H1 (cell line): ENCODE measurements at regions not wholly inside any gene's neighbourhood (a gene's known extent, or its start where the extent isn't known, plus 50 kb on each side); places are given as distances from the start of the nearest gene placed in this dataset.

Experiments
- CTCF ChIA-PET: fragments of 300-600 bp; sonication (Branson Sonifier 250); formaldehyde crosslinking; loops from one replicate; lab custom pipeline; 2021; ENCODE audit not compliant: partially characterized antibody; lab: Charles Lee
- POLR2A ChIA-PET: fragments of 300-600 bp; sonication (Branson Sonifier 250); formaldehyde crosslinking; loops from one replicate; lab custom pipeline; 2021; ENCODE audit warnings: inconsistent platforms; ENCODE audit not compliant: partially characterized antibody; lab: Charles Lee
- DNase-seq, 2 experiments: peaks; one replicate each; pipeline versions ENCODE4 v3.0.0 to v3.0.0-alpha.2; 2010 to 2022; ENCODE audit warnings: low spot score in 2 of 2, low read depth in 1 of 2, mixed read lengths in 1 of 2
- FAIRE-seq: peaks from 2 replicates; lab custom pipeline; 2011; peaks lifted over from hg19 to GRCh38; lab: Jason Lieb, UNC
- H2AFZ ChIP-seq: 2 replicates; pipeline ENCODE4 v1.8.1; 2012; ENCODE audit warnings: low read length, inconsistent platforms
- H2AK5ac ChIP-seq: 2 replicates; pipeline ENCODE4 v1.6.1; 2013; ENCODE audit warnings: low read depth, low read length
- H2BK120ac ChIP-seq: replicated peaks from 2 replicates; pipeline ENCODE3; 2013; ENCODE audit warnings: low read depth, low read length, inconsistent platforms
- H2BK12ac ChIP-seq: 2 replicates; pipeline ENCODE4 v1.6.1; 2013; ENCODE audit warnings: low read depth, low read length
- H2BK15ac ChIP-seq: 2 replicates; pipeline ENCODE4 v1.6.1; 2013; ENCODE audit warnings: low read length
- H2BK20ac ChIP-seq: 2 replicates; pipeline ENCODE4 v1.6.1; 2013; ENCODE audit warnings: low read length
- H2BK5ac ChIP-seq: 2 replicates; pipeline ENCODE4 v1.6.1; 2013; ENCODE audit warnings: low read depth, low read length
- H3K14ac ChIP-seq: 2 replicates; pipeline ENCODE4 v1.6.1; 2013; ENCODE audit warnings: inconsistent platforms; ENCODE audit not compliant: insufficient read length
- H3K18ac ChIP-seq: 2 replicates; pipeline ENCODE4 v1.6.1; 2013; ENCODE audit warnings: low read length; ENCODE audit errors: extremely low read depth
- H3K23ac ChIP-seq: 2 replicates; pipeline ENCODE4 v1.6.1; 2013; ENCODE audit warnings: inconsistent platforms; ENCODE audit not compliant: insufficient read length
- H3K23me2 ChIP-seq: 2 replicates; pipeline ENCODE4 v1.6.1; 2013; ENCODE audit warnings: low read depth, low read length
- H3K27ac ChIP-seq: 2 replicates; pipeline ENCODE4 v1.6.1; 2011; ENCODE audit warnings: low read depth, low read length, inconsistent platforms
- H3K27me3 ChIP-seq, 4 experiments: replicated peaks in 1 of 4; 1 replicate in 1 of 4; 2 replicates in 3 of 4; pipeline versions ENCODE4 v1.6.1 to v1.8.1; 2011 to 2013; ENCODE audit warnings: low read length in 3 of 4, mild to moderate bottlenecking in 3 of 4, inconsistent platforms in 2 of 4, mixed read lengths in 2 of 4, moderate library complexity in 1 of 4; ENCODE audit not compliant: control insufficient read depth in 3 of 4, insufficient read depth in 3 of 4; ENCODE audit errors: extremely low read depth in 1 of 4
- H3K36me3 ChIP-seq, 4 experiments: 2 replicates each; pipeline versions ENCODE4 v1.6.1 to v1.8.1; 2011 to 2013; ENCODE audit warnings: mild to moderate bottlenecking in 4 of 4, low read length in 3 of 4, moderate library complexity in 2 of 4, control low read depth in 1 of 4, inconsistent platforms in 1 of 4; ENCODE audit not compliant: insufficient read depth in 4 of 4, control insufficient read depth in 2 of 4
- H3K4ac ChIP-seq: replicated peaks from 2 replicates; pipeline ENCODE3; 2013; ENCODE audit warnings: low read length, low read depth, mixed read lengths, inconsistent platforms; ENCODE audit not compliant: insufficient read length
- H3K4me1 ChIP-seq, 4 experiments: replicated peaks in 1 of 4; 1 replicate in 1 of 4; 2 replicates in 3 of 4; pipeline versions ENCODE4 v1.6.1 to v1.8.1; 2011 to 2013; ENCODE audit warnings: low read length in 3 of 4, inconsistent platforms in 2 of 4, mixed read lengths in 1 of 4; ENCODE audit not compliant: insufficient read depth in 4 of 4, control insufficient read depth in 3 of 4
- H3K4me2 ChIP-seq, 2 experiments: 2 replicates each; pipeline versions ENCODE4 v1.6.1 to v1.8.1; 2011 to 2013; ENCODE audit warnings: low read depth in 2 of 2, low read length in 2 of 2, control low read depth in 1 of 2, inconsistent platforms in 1 of 2, mild to moderate bottlenecking in 1 of 2; ENCODE audit not compliant: insufficient read depth in 1 of 2
- H3K4me3 ChIP-seq, 4 experiments: fragments of 200-600, 300-600 bp in 1 of 4; sonication (generic), shearing (Covaris generic), sonication (Bioruptor Twin) in 1 of 4; 2 replicates each; pipeline versions ENCODE4 v1.5.1 to v1.8.1; 2011 to 2016; ENCODE audit warnings: low read length in 4 of 4, low read depth in 3 of 4, control low read depth in 2 of 4, inconsistent platforms in 2 of 4, mild to moderate bottlenecking in 2 of 4, mixed read lengths in 1 of 4, moderate library complexity in 1 of 4; ENCODE audit not compliant: insufficient read depth in 2 of 4; ENCODE audit errors: extremely low read depth in 1 of 4
- H3K56ac ChIP-seq: replicated peaks from 2 replicates; pipeline ENCODE3; 2013; ENCODE audit warnings: low read depth, mild to moderate bottlenecking, mixed read lengths, low read length, inconsistent platforms; ENCODE audit not compliant: insufficient read length
- H3K79me1 ChIP-seq: 2 replicates; pipeline ENCODE4 v1.6.1; 2013; ENCODE audit warnings: low read depth, low read length, control low read depth
- H3K79me2 ChIP-seq, 2 experiments: 2 replicates each; pipeline versions ENCODE4 v1.6.1 to v1.8.1; 2012 to 2013; ENCODE audit warnings: low read length in 2 of 2, mild to moderate bottlenecking in 2 of 2, inconsistent platforms in 1 of 2; ENCODE audit not compliant: insufficient read depth in 2 of 2, control insufficient read depth in 1 of 2
- H3K9ac ChIP-seq, 4 experiments: replicated peaks in 1 of 4; 1 replicate in 1 of 4; 2 replicates in 3 of 4; pipeline versions ENCODE4 v1.6.1 to v1.8.1; 2011 to 2013; ENCODE audit warnings: low read depth in 3 of 4, low read length in 3 of 4, control low read depth in 2 of 4, mild to moderate bottlenecking in 2 of 4, moderate library complexity in 2 of 4, inconsistent platforms in 1 of 4; ENCODE audit errors: extremely low read depth in 1 of 4
- H3K9me3 ChIP-seq, 2 experiments: 2 replicates each; pipeline versions ENCODE4 v1.6.1 to v1.8.1; 2012 to 2013; ENCODE audit warnings: mild to moderate bottlenecking in 2 of 2, moderate library complexity in 2 of 2, control low read depth in 1 of 2, inconsistent platforms in 1 of 2, low read depth in 1 of 2, low read length in 1 of 2, mixed read lengths in 1 of 2; ENCODE audit not compliant: insufficient read depth in 2 of 2
- H4K20me1 ChIP-seq, 2 experiments: replicated peaks in 1 of 2; 2 replicates each; pipeline versions ENCODE3 to v1.8.1; 2011 to 2013; ENCODE audit warnings: inconsistent platforms in 2 of 2, low read length in 2 of 2, mild to moderate bottlenecking in 1 of 2; ENCODE audit not compliant: insufficient read depth in 2 of 2, control insufficient read depth in 1 of 2
- H4K5ac ChIP-seq: 2 replicates; pipeline ENCODE4 v1.6.1; 2013; ENCODE audit warnings: low read length, low read depth, mixed read lengths, inconsistent platforms; ENCODE audit not compliant: insufficient read length
- H4K8ac ChIP-seq: 2 replicates; pipeline ENCODE4 v1.8.0; 2013; ENCODE audit warnings: mild to moderate bottlenecking, moderate library complexity, low read length, inconsistent platforms; ENCODE audit not compliant: insufficient read depth; ENCODE audit errors: extremely low read depth
- H4K91ac ChIP-seq: replicated peaks from 2 replicates; pipeline ENCODE3; 2013; ENCODE audit warnings: low read length, mixed read lengths, inconsistent platforms; ENCODE audit not compliant: insufficient read length
- ASH2L ChIP-seq: fragments of 200-600, 300-600 bp; sonication (generic); IDR thresholded peaks from one replicate; pipeline ENCODE4 v1.7.1; 2017; ENCODE audit warnings: low read length
- CBX5 ChIP-seq: fragments of 300-800, 300-1000 bp; sonication (generic); IDR thresholded peaks from 2 replicates; pipeline ENCODE4 v1.7.1; 2016; ENCODE audit warnings: antibody characterized with exemption, low read length, low read depth
- CEBPB ChIP-seq: IDR thresholded peaks from 2 replicates; pipeline ENCODE4 v1.6.1; 2012; ENCODE audit warnings: low read depth, low read length
- CHD1 ChIP-seq: IDR thresholded peaks from 2 replicates; pipeline ENCODE4 v1.6.1; 2012; ENCODE audit warnings: low read depth, low read length, improper control_type of control experiment
- EGR1 ChIP-seq: IDR thresholded peaks from 2 replicates; pipeline ENCODE4 v1.6.1; 2011; ENCODE audit warnings: low read depth, low read length, borderline replicate concordance
- EP300 ChIP-seq, 2 experiments: IDR thresholded peaks; 1 replicate in 1 of 2; 2 replicates in 1 of 2; pipeline ENCODE4 v1.6.1; 2011 to 2012; ENCODE audit warnings: low read depth in 2 of 2, low read length in 2 of 2, mild to moderate bottlenecking in 2 of 2, borderline replicate concordance in 1 of 2, inconsistent platforms in 1 of 2, moderate library complexity in 1 of 2
- HDAC2 ChIP-seq, 2 experiments: fragments of 300-600 bp in 1 of 2; sonication (generic) in 1 of 2; IDR thresholded peaks; 2 replicates each; pipeline ENCODE4 v1.6.1; 2011 to 2012; ENCODE audit warnings: low read depth in 2 of 2, low read length in 2 of 2, mild to moderate bottlenecking in 2 of 2, moderate library complexity in 2 of 2, borderline replicate concordance in 1 of 2, inconsistent platforms in 1 of 2
- HDAC6 ChIP-seq: IDR thresholded peaks from one replicate; pipeline ENCODE4 v1.7.1; 2012; ENCODE audit warnings: low read depth, mild to moderate bottlenecking, inconsistent platforms, low read length, moderate library complexity
- PHF8 ChIP-seq: fragments of 200-600 bp; sonication (generic); conservative IDR thresholded peaks from 2 replicates; pipeline ENCODE4 v1.7.1; 2012; ENCODE audit warnings: low read depth, mild to moderate bottlenecking, inconsistent platforms, low read length, moderate library complexity
- RAD21 ChIP-seq, 2 experiments: IDR thresholded peaks in 1 of 2; conservative IDR thresholded peaks in 1 of 2; 2 replicates each; pipeline ENCODE4 v1.6.1; 2011; ENCODE audit warnings: low read depth in 2 of 2, low read length in 2 of 2, improper control_type of control experiment in 1 of 2, inconsistent platforms in 1 of 2, mild to moderate bottlenecking in 1 of 2, moderate library complexity in 1 of 2
- RBBP5 ChIP-seq: IDR thresholded peaks from 2 replicates; pipeline ENCODE4 v1.7.1; 2012; ENCODE audit warnings: low read depth, mild to moderate bottlenecking, inconsistent platforms, low read length, moderate library complexity, borderline replicate concordance
- SIN3A ChIP-seq, 2 experiments: IDR thresholded peaks in 1 of 2; conservative IDR thresholded peaks in 1 of 2; 2 replicates each; pipeline ENCODE4 v1.6.1; 2011 to 2012; ENCODE audit warnings: low read length in 2 of 2, improper control_type of control experiment in 1 of 2, low read depth in 1 of 2, mild to moderate bottlenecking in 1 of 2
- TAF1 ChIP-seq: IDR thresholded peaks from 2 replicates; pipeline ENCODE4 v1.6.1; 2011; ENCODE audit warnings: mild to moderate bottlenecking, low read depth, low read length
- TBP ChIP-seq: IDR thresholded peaks from 2 replicates; pipeline ENCODE4 v1.6.1; 2011; ENCODE audit warnings: low read depth, low read length, improper control_type of control experiment
- WGBS, 2 experiments: shearing (Covaris generic) in 1 of 2; methylation state at CpG; one replicate each; pipeline versions ENCODE4 v1.1.6 to v1.1.7; 2013 to 2015; ENCODE audit warnings: low lambda C conversion rate in 2 of 2, mixed read lengths in 2 of 2, inconsistent platforms in 1 of 2, low coverage in 1 of 2, missing lambda C conversion rate in 1 of 2; ENCODE audit not compliant: insufficient replicate concordance in 2 of 2, insufficient coverage in 1 of 2, insufficient read length in 1 of 2; ENCODE audit errors: extremely low coverage in 1 of 2, missing lambda C conversion rate in 1 of 2; 5-methylcytosine and 5-hydroxymethylcytosine counted together

- Histone ChIP-seq H4K91ac (no peak overlapping the region), H3K27me3 (no peaks in the 10 kb centered on the region; a peak in 1 of 7 replicates), H4K8ac (no peak overlapping the region), H3K9ac (no peak overlapping the region), H3K56ac (no peak overlapping the region), H3K9me3 (no peaks in the 10 kb centered on the region), H2BK12ac (peak overlapping the region; percentile 60; the same call in 1 of the 2 replicates), H4K20me1 (no peaks in the 10 kb centered on the region), H3K79me2 (no peaks in the 10 kb centered on the region), H3K4me3 (no peak overlapping the region), H4K5ac (no peak overlapping the region), H3K14ac (no peak overlapping the region), H3K27ac (no peak overlapping the region), H3K23me2 (no peaks in the 10 kb centered on the region), H2BK20ac (no peak overlapping the region), H2AFZ (no peak overlapping the region), H3K4me1 (no peaks in the 10 kb centered on the region), H2BK120ac (no peak overlapping the region), H3K79me1 (no peaks in the 10 kb centered on the region), H3K36me3 (no peaks in the 10 kb centered on the region), H3K4me2 (no peak overlapping the region), H2BK5ac (no peak overlapping the region), H3K18ac (no peak overlapping the region), H3K23ac (no peak overlapping the region), H2AK5ac (no peak overlapping the region), H3K4ac (no peak overlapping the region), H2BK15ac (no peak overlapping the region)
- FAIRE-seq (no peak), DNase-seq (no peak)
- 85% methylated on average over 3 of the region's 3 CpGs; no CpG with 5 or more reads in 1 of the 2 experiments for WGBS, 2 experiments
- ChIA-PET CTCF (no interaction called here), POLR2A (no interaction called here)
- TF ChIP-seq RBBP5 (no peak), RAD21 (IDR thresholded peaks at IDR 0.05 in 1 of 2, conservative IDR thresholded peaks at IDR 0.05 in 1 of 2; ENCODE audit: low read depth in 2 of 2, low read length in 2 of 2) (no peak), CHD1 (no peak), TAF1 (no peak), HDAC6 (no peak), PHF8 (no peak), CEBPB (no peak), ASH2L (no peak), HDAC2 (IDR thresholded peaks at IDR 0.05; ENCODE audit: borderline replicate concordance in 1 of 2, low read depth in 2 of 2, low read length in 2 of 2) (no peak), EP300 (IDR thresholded peaks at IDR 0.05; ENCODE audit: borderline replicate concordance in 1 of 2, low read depth in 2 of 2, low read length in 2 of 2) (no peak), TBP (no peak), EGR1 (no peak), CBX5 (no peak), SIN3A (conservative IDR thresholded peaks at IDR 0.05 in 1 of 2, IDR thresholded peaks at IDR 0.05 in 1 of 2; ENCODE audit: low read depth in 1 of 2, low read length in 2 of 2) (no peak)
Measured at GRCh38 chr17:33356266-33356665, 63.2 kb upstream of the ASIC2 start.
